ENCODE measurements at regions not wholly inside any gene's neighbourhood (a gene's known extent, or its start where the extent isn't known, plus 50 kb on each side); places are given as distances from the start of the nearest gene placed in this dataset.
"Not testable (repeated sequence)": the region's sequence is repeated elsewhere in the genome, so short reads cannot be mapped to it uniquely, and the experiment has no call there.

DNA sequence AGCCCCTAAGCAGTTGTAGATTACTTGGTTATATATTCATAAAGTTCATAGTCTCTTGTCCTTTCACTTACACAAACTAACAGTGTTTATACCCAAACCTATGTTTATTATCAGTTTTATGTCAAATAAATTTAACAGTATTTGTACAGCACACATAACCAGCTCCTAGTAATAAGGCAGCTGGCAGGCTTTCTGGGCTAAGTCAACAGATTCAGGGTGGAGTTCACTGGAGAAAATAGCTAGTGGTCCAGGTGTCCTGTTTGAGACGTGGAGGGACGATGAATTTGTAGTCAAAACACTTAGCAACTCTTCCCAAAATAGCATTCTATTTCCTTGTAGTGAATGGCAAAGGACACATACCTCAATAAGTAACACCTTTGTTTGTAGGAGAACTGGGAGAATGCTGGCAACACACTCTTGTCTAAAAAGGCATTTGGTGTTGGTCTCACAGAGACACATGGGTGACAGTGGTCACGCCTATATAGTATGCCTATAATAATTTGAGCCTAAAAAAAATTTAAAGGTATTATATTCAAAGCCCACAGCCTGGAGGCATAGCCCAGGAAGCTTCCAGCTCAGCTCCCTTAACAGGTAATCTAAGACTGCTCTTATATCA lies 156.4 kb upstream of the CARMIL1 start:
- DNase-seq (ENCODE audit: low spot score) = no peak

GRCh38 chr6:25124216-25124715 lies 154.9 kb upstream of the CARMIL1 start:
- no peak for DNase-seq (ENCODE audit: low spot score)

DNA sequence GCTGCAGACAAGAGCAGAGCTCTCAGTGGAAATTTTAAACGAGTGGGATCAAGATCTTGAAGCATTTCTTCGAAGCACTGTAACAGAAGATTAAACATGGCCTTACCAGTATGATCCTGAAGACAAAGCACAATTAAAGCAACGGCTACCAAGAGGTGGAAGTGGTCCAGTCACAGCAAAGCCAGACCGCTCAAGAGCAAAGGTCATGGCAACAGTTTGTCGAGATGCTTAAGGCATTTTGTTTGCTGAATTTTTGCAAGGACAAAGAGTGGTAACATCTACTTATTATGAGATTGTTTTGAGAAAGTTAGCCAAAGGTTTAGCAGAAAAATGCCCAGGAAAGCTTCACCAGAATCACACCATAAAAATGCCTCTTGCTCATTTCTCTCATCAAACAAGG lies 153.4 kb upstream of the CARMIL1 start:
- DNase-seq (ENCODE audit: low spot score) = no peak

GRCh38 chr6:25127076-25127837 lies 151.9 kb upstream of the CARMIL1 start:
- no peak for DNase-seq (ENCODE audit: low spot score)

- no peak for DNase-seq (ENCODE audit: low spot score)
Measured at GRCh38 chr6:25130518-25130917, 148.7 kb upstream of the CARMIL1 start.

GRCh38 chr6:25132934-25133333 lies 146.2 kb upstream of the CARMIL1 start:
- no peak for DNase-seq (ENCODE audit: low spot score)

GRCh38 chr6:25133568-25133967 lies 145.6 kb upstream of the CARMIL1 start:
- no peak for DNase-seq (ENCODE audit: low spot score)

DNA sequence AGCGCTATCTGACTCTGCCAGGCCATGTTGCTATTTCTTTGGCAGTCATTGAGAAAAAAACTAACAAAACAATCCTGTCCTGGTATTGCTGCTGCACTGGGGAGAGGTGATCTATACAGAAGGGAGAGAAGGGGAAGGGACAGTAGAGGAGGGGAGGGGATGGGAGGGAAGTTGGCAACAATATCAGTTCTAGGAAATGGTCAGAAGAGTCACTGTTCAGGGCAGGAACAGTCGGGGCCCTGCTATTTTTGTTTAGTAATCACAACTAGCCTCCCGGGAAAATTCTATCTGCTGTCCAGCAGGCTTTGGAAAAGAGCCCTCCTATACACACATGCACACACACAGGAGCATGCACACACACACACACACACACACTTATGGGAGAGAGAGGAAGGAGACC lies 142.3 kb upstream of the CARMIL1 start:
- no peak for DNase-seq (ENCODE audit: low spot score)

DNA sequence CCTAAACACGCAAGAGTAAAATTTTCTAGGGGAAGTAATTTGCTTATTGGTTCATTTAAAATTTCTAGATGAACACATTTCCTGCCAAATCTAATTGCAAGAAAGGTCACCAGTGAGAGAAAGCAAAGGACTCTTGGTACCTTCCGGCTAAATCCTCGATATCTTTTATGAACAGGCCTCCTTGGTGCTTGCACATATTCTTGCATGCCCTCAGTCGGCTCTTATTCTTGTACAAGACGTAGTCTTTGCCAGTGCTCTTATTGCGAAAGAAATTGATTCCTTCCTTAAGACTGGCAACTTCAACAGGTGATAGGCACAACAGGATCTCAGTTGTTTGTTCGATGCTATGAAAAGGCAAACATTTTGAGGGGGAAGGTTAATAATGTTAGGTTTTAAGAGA lies 141.7 kb upstream of the CARMIL1 start:
- no peak for DNase-seq (ENCODE audit: low spot score)

- DNase-seq (ENCODE audit: low spot score) = no peak
Measured at GRCh38 chr6:25137916-25138232, 141.3 kb upstream of the CARMIL1 start.

DNA sequence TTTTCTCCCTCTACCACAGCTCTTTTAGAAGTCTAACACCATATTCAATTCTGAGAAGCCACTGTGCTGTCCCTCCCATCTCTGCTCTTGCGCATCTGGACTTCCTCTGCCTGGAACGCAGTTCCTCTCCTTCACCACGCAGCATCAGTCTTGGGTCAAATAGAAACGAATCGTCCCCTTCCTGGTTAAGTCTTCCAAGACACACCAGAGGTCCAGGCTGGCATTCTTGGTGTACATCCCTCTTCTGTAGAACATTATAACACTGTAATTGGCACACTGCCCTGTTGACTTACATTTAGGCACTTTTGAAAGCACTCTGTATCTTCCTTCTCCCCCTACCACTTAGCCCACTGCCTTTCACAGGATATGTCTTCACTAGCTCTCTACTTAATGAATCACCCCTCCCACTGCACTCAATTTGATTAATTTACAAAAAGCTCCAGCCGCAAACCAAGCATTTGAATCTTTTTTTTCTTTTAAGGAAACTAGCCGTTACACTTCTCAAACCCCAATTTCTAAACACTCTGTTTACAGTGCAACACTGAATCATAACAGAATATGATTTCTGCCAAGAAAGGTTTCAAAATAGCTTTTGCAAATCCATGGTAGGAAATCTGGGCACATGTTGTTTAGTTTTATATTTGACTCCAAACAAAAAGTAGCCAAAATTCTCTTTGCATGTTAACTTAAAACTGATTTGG lies 140.8 kb upstream of the CARMIL1 start:
- DNase-seq (ENCODE audit: low spot score) = no peak

DNA sequence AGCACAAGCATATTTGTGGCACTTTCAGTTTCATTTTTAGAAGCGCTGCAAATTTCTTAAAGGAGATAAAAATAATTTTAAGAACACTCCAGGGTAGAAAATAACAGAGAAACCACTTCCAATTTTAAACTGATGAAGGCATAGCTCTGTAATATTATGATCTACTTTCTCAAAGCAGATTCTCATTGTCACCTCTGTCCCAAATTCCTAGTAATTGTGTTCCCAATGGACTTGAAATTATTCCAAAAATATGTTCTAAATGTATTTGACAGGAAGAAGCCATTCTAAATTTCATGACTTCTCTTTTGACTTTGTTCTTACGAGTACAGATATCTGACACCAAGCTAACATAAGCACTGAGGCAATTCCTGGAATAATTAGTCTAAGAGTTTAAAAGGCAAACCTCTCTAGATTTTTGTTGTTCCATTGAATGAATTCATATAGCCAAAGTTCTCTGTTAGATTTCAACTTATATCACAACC lies 140.2 kb upstream of the CARMIL1 start:
- DNase-seq (ENCODE audit: low spot score) = no peak

DNA sequence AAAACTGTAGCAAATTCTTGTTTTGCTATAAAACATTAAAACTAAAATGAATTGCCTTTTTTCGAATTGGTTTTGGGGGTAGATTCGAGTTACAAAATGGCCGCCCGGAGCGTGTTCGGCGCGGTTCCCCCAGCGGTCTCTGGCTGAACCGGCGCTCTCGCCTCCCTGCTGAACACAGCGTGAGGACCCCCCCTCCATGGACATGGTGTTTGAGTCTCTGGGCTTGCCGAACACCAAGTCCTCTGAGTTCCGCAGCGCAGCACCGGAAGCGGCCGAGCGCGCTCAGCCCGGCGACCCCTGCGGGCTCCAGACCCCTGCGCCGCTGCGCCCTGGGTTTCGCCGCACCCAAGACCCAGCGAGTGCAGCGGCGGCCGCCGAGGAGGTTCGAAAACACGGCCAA lies 139.6 kb upstream of the CARMIL1 start:
- DNase-seq (ENCODE audit: low spot score) = not testable (repeated sequence)

DNA sequence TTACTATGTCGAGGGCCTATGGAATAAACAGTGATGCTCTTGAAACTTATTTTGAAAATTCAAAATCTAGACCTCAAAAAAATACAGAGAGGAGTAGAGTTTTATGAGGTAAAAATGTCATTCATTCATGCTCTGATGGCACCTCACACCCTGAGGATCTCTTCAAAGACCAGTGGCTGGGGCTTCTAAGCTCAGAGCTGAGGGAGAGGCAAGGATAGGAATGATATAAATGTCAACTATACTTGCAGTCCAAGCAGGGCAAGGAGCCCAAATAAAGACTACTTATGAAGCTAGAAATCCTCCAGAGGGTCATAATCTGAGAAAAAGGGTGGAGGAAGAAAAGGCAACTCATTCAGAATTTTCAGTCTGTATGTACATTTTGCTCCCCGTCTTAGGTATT lies 136.7 kb upstream of the CARMIL1 start:
- DNase-seq (ENCODE audit: low spot score) = no peak

DNA sequence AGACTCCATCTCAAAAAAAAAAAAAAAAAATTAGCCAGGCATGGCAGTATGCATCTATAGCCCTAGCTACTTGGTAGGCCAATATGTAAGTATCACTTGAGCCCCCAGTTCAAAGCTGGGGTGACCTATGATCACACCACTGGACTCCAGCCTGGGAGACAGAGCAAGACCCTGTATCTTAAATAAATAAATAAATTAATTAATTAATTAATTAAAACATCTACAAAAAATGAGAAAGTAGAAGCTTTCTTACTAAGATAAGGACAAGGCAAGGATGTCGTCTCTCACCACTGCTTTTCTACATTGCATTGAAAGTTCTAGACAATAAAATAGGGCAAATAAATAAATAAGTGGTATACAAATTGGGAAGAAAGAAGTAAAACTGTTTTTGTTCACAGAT lies 134.3 kb upstream of the CARMIL1 start:
- DNase-seq (ENCODE audit: low spot score) = no peak

GRCh38 chr6:25147223-25147622 lies 132.0 kb upstream of the CARMIL1 start:
- DNase-seq (ENCODE audit: low spot score) = no peak

DNA sequence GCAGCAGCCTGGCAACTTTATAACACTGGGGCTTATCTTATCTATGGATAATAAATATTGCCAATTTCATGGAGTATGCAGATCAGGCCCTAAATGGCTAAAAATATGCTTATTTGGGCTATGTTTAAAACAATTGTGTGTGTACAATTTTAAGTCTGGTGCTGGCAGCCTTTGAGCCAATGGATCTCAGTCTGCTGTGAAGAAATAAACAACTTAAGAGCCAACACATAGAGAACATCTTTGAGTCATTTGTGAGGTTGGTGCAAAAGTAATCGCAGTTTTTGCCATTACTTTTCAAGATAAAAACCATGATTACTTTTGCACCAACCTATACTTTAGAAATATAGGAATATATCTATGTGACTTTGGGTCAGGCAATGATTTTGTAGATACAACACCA lies 129.1 kb upstream of the CARMIL1 start:
- no peak for DNase-seq (ENCODE audit: low spot score)

DNA sequence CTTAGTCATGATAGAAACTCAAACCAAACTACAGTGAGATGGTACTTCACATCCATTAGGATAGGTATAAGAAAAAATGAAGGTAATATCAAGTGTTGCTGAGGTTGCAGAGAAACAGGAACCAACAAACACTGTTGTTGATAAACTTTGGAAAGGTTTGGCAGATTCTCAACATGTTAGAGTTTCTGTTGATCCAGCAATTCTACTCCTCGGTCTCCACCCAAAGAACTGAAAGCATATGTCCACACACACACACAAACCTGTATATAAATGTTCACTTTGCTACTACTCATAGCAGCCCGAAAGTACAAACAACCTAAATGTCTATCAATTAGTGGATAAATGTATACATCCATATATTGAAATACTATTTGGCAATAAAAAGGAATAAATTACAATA lies 128.3 kb upstream of the CARMIL1 start:
- no peak for DNase-seq (ENCODE audit: low spot score)

GRCh38 chr6:25153079-25153478 lies 126.1 kb upstream of the CARMIL1 start:
- no peak for DNase-seq (ENCODE audit: low spot score)

DNA sequence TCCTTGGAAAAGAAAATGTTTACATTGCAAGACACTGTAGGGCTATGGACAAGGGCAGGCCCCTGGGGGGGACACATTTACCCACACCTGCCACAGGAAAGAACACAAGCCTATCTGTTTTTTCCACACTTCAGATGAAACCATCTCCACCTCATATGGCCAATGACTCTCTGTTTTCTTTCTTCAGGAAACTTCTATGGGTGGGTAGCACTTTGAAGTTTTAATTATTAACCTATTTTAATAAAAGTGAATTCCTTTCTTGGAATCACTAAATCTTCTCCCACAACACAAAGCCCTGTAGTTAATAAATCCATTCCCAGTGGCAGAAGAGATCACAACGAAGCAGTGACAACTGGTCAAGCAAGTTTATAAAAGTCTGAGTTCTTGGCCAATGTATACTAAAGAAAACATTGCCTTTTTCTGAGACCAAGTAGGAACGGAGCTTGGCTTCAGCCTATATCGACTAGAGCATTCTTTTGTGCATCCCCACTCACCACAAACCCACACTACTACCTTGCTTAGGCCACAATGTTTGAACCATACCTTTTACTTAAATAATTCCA lies 125.1 kb upstream of the CARMIL1 start:
- no peak for DNase-seq (ENCODE audit: low spot score)

GRCh38 chr6:25155211-25155610 lies 124.0 kb upstream of the CARMIL1 start:
- no peak for DNase-seq (ENCODE audit: low spot score)

- no peak for DNase-seq (ENCODE audit: low spot score)
Measured at GRCh38 chr6:25156123-25156522, 123.1 kb upstream of the CARMIL1 start.
